ENCODE measurements at regions not wholly inside any gene's neighbourhood (a gene's known extent, or its start where the extent isn't known, plus 50 kb on each side); places are given as distances from the start of the nearest gene placed in this dataset.

- TF ChIP-seq CTCF (conservative IDR thresholded peaks at IDR 0.05; ENCODE audit: low read length) (no peak), EZH2phosphoT487 (IDR thresholded peaks at IDR 0.05; ENCODE audit: borderline replicate concordance, low read depth, low read length) (no peak)
Measured at GRCh38 chr15:31230630-31231485, 95.8 kb upstream of the KLF13 start.

Measured in OCI-LY7 (cell line).